Breast epithelium (tissue), 3 donors: ENCODE measurements at regions not wholly inside any gene's neighbourhood (a gene's known extent, or its start where the extent isn't known, plus 50 kb on each side); places are given as distances from the start of the nearest gene placed in this dataset.

Experiments
- POLR2A ChIP-seq: fragments of 450-650 bp; IDR thresholded peaks from one replicate; pipeline ENCODE4 v1.6.1; 2016; ENCODE audit warnings: antibody characterized with exemption, mild to moderate bottlenecking, moderate library complexity
- TF ChIP-seq, protein P1 (sequence below), 3 donors: fragments of 450-650 bp; IDR thresholded peaks; one replicate each; pipeline ENCODE4 v1.5.1; 2016 to 2017; ENCODE audit warnings: antibody characterized with exemption in 3 of 3, mild to moderate bottlenecking in 3 of 3, moderate library complexity in 3 of 3

DNA sequence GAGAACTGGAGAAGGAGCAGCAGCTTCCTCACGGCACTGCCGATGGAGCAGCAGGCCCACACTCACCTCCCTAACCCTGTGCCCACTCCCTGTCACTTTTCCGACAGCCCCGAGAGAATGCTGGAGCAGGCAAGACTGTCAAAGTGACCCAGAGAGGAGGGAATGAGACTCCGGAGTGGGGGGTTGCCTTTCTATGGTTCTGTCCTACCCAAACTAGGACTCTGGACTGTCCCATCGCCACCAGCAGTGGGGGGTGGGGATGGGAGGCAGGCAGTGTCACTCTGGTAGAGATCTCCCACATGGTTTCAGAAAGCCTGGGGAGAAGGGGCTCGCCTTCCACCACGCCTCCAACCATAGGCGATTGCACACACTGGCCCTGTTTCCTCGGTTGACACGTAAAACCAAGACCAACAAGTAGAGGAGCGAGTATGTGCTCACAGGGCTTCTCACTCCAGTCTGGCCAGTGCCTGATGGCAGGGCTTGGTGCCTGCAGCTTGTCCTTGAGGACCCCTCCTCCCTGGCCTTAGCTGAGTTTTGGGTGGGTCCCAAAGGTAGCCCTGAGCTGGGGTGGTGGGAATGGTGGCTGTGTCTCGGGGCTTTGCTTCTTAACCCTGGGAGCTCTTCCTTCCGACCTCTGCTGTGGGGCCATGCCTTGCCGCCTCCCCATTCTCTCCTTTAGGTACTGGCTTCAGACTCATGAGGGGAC, 148.5 kb downstream of the PTPN20 start:
- TF ChIP-seq, protein P1, sequence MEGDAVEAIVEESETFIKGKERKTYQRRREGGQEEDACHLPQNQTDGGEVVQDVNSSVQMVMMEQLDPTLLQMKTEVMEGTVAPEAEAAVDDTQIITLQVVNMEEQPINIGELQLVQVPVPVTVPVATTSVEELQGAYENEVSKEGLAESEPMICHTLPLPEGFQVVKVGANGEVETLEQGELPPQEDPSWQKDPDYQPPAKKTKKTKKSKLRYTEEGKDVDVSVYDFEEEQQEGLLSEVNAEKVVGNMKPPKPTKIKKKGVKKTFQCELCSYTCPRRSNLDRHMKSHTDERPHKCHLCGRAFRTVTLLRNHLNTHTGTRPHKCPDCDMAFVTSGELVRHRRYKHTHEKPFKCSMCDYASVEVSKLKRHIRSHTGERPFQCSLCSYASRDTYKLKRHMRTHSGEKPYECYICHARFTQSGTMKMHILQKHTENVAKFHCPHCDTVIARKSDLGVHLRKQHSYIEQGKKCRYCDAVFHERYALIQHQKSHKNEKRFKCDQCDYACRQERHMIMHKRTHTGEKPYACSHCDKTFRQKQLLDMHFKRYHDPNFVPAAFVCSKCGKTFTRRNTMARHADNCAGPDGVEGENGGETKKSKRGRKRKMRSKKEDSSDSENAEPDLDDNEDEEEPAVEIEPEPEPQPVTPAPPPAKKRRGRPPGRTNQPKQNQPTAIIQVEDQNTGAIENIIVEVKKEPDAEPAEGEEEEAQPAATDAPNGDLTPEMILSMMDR (IDR thresholded peaks at IDR 0.05): no peak
- no peak for TF ChIP-seq POLR2A
